HCT116 (cell line): ENCODE measurements at regions not wholly inside any gene's neighbourhood (a gene's known extent, or its start where the extent isn't known, plus 50 kb on each side); places are given as distances from the start of the nearest gene placed in this dataset.
"Not testable (repeated sequence)": the region's sequence is repeated elsewhere in the genome, so short reads cannot be mapped to it uniquely, and the experiment has no call there.

Source experiments
- ATAC-seq: fragments of 200-7000 bp; cut with Tn5 transposase; 2 replicates; pipeline ENCODE4 v1.9.1; 2020; ENCODE audit warnings: mild to moderate bottlenecking, moderate library complexity
- BruUV-seq: library from RNA; stranded (reverse); fragments of 400-500 nt; replicated peaks from 2 replicates; lab custom pipeline; 2021; lab: Mats Ljungman, UMichigan
- CTCF ChIA-PET: fragments of 300-600 bp; sonication (Branson Sonifier 250); formaldehyde crosslinking; loops from one replicate; lab custom pipeline; 2021; ENCODE audit warnings: antibody characterized with exemption; lab: Charles Lee
- POLR2A ChIA-PET: fragments of 300-600, 350-600 bp; sonication (Branson Sonifier 250); formaldehyde crosslinking; loops from one replicate; lab custom pipeline; 2021; ENCODE audit warnings: antibody characterized with exemption; lab: Charles Lee
- RAD21 ChIA-PET, 2 experiments: fragments of 300-600 bp; sonication (Branson Sonifier 250); formaldehyde crosslinking; loops; one replicate each; lab custom pipeline; 2023; ENCODE audit warnings: low total read pairs in 2 of 2; ENCODE audit not compliant: uncharacterized antibody in 2 of 2, unreplicated experiment in 2 of 2, low non-redundant PET in 1 of 2; lab: Charles Lee
- DNase-seq: peaks from one replicate; pipeline ENCODE4 v3.0.0-alpha.2; 2010; ENCODE audit warnings: low read depth, low spot score
- H2AFZ ChIP-seq: fragments of 200-600 bp; shearing (Covaris generic), sonication (generic); 2 replicates; pipeline ENCODE4 v1.6.1; 2017; ENCODE audit warnings: low read depth, mixed run types, mixed read lengths, antibody characterized with exemption, low read length; ENCODE audit not compliant: poor library complexity, severe bottlenecking
- H3K27ac ChIP-seq: 2 replicates; pipeline ENCODE4 v1.5.1; 2012; ENCODE audit warnings: low read depth, low read length
- H3K27me3 ChIP-seq: fragments of 200-600 bp; sonication (generic); 2 replicates; pipeline ENCODE4 v1.6.1; 2016; ENCODE audit warnings: mixed run types, low read length, mixed read lengths; ENCODE audit not compliant: insufficient read depth
- H3K36me3 ChIP-seq, 2 experiments: fragments of 200-500 bp in 1 of 2; fragments of 200-600 bp in 1 of 2; sonication (Bioruptor generic) in 1 of 2; sonication (generic) in 1 of 2; 2 replicates each; pipeline versions ENCODE4 v1.5.1 to v1.6.1; 2014 to 2016; ENCODE audit warnings: low read length in 2 of 2, inconsistent platforms in 1 of 2, mixed read lengths in 1 of 2, mixed run types in 1 of 2; ENCODE audit not compliant: insufficient read depth in 2 of 2, control insufficient read depth in 1 of 2
- H3K4me1 ChIP-seq, 2 experiments: fragments of 200-600 bp in 1 of 2; sonication (generic) in 1 of 2; 2 replicates each; pipeline versions ENCODE4 v1.5.1 to v1.6.1; 2012 to 2017; ENCODE audit warnings: low read length in 2 of 2, inconsistent platforms in 1 of 2, mild to moderate bottlenecking in 1 of 2, mixed read lengths in 1 of 2, mixed run types in 1 of 2, moderate library complexity in 1 of 2; ENCODE audit not compliant: insufficient read depth in 2 of 2, control insufficient read depth in 1 of 2
- H3K4me2 ChIP-seq: fragments of 200-600 bp; sonication (generic); 2 replicates; pipeline ENCODE4 v1.6.1; 2017; ENCODE audit warnings: mixed run types, low read length, mixed read lengths
- H3K4me3 ChIP-seq, 2 experiments: fragments of 200-600 bp in 1 of 2; sonication (generic) in 1 of 2; replicated peaks in 1 of 2; 2 replicates each; pipeline ENCODE4 v1.5.1; 2011 to 2016; ENCODE audit warnings: low read length in 2 of 2, control low read depth in 1 of 2, low read depth in 1 of 2, mild to moderate bottlenecking in 1 of 2, mixed read lengths in 1 of 2, mixed run types in 1 of 2
- H3K79me2 ChIP-seq: fragments of 200-600 bp; sonication (generic); 2 replicates; pipeline ENCODE4 v1.6.1; 2017; ENCODE audit warnings: mild to moderate bottlenecking, mixed run types, low read length, moderate library complexity, mixed read lengths; ENCODE audit not compliant: insufficient read depth
- H3K9ac ChIP-seq: fragments of 200-600 bp; sonication (generic); 2 replicates; pipeline ENCODE4 v1.6.1; 2016; ENCODE audit warnings: low read length, mixed read lengths
- H3K9me2 ChIP-seq: fragments of 200-600 bp; sonication (generic), shearing (Covaris generic); 2 replicates; pipeline ENCODE4 v1.6.1; 2017; ENCODE audit warnings: mixed run types, mild to moderate bottlenecking, moderate library complexity; ENCODE audit not compliant: insufficient read depth
- H3K9me3 ChIP-seq, 2 experiments: fragments of 200-500 bp in 1 of 2; fragments of 200-600 bp in 1 of 2; sonication (Bioruptor generic) in 1 of 2; sonication (generic) in 1 of 2; 2 replicates each; pipeline ENCODE4 v1.6.1; 2014 to 2017; ENCODE audit warnings: low read length in 2 of 2, mixed read lengths in 2 of 2, inconsistent platforms in 1 of 2, low read depth in 1 of 2, mild to moderate bottlenecking in 1 of 2, mixed run types in 1 of 2, moderate library complexity in 1 of 2; ENCODE audit not compliant: control insufficient read depth in 1 of 2, insufficient read depth in 1 of 2
- H4K20me1 ChIP-seq: fragments of 200-600 bp; sonication (generic), shearing (Covaris generic); 2 replicates; pipeline ENCODE4 v1.6.1; 2017; ENCODE audit warnings: mixed run types, mild to moderate bottlenecking, moderate library complexity; ENCODE audit not compliant: insufficient read depth
- POLR2A ChIP-seq: IDR thresholded peaks from 2 replicates; pipeline ENCODE4 v1.7.0; 2011; ENCODE audit warnings: borderline replicate concordance; ENCODE audit not compliant: insufficient read depth, insufficient read length; ENCODE audit errors: extremely low read depth
- SP1 ChIP-seq: IDR thresholded peaks from 2 replicates; pipeline ENCODE4 v1.6.1; 2012; ENCODE audit warnings: low read depth
- intact Hi-C: fragments of 100-400 bp; cut with micrococcal nuclease; formaldehyde crosslinking; loops from 2 replicates; pipeline ENCODE4 v1.10.0; 2022

GRCh38 chr17:63042256-63042812 is 76.3 kb downstream of the TANC2 start:
- POLR2A ChIA-PET: interaction anchor here (1.0 to 1.4 kb wide), 2 partner anchors 9 kb away, joined by 3 to 4 read pairs; no protein-coding TSS in a partner anchor
- ATAC-seq (no peak), DNase-seq (no peak)
- Histone ChIP-seq H2AFZ (no peak overlapping the region), H3K79me2 (peaks cover 11% of the 10 kb centered on the region), H3K27me3 (no peaks in the 10 kb centered on the region), H3K27ac (no peak overlapping the region), H3K9ac (no peak overlapping the region), H4K20me1 (no peaks in the 10 kb centered on the region), H3K4me2 (no peak overlapping the region), H3K9me3 (no peaks in the 10 kb centered on the region), H3K4me1 (peaks cover 19% of the 10 kb centered on the region in 2 experiments), H3K9me2 (no peaks in the 10 kb centered on the region; the same call in 1 of the 2 replicates), H3K36me3 (no peaks in the 10 kb centered on the region), H3K4me3 (no peak overlapping the region)
- intact Hi-C loops: no loop called here
- RAD21 ChIA-PET: no interaction called here
- CTCF ChIA-PET: interaction anchor here (1.1 kb wide), 2 partner anchors 10 to 47 kb away, joined by 3 to 4 read pairs; no protein-coding TSS in a partner anchor
- no TSS peak for BruUV-seq
- TF ChIP-seq SP1: no peak
- no peak for TF ChIP-seq POLR2A

GRCh38 chr17:63057560-63057959 is 91.5 kb downstream of the TANC2 start:
- H3K27ac ChIP-seq, BruUV-seq, H3K4me3 ChIP-seq, intact Hi-C loops, POLR2A ChIA-PET, ATAC-seq, H4K20me1 ChIP-seq, H3K79me2 ChIP-seq, H3K9me2 ChIP-seq, H2AFZ ChIP-seq, H3K27me3 ChIP-seq, H3K9me3 ChIP-seq, RAD21 ChIA-PET, H3K4me2 ChIP-seq, CTCF ChIA-PET, DNase-seq, H3K9ac ChIP-seq, H3K4me1 ChIP-seq, H3K36me3 ChIP-seq: not testable (repeated sequence)
